Endothelial cell of hepatic sinusoid (primary cell): ENCODE measurements at regions not wholly inside any gene's neighbourhood (a gene's known extent, or its start where the extent isn't known, plus 50 kb on each side); places are given as distances from the start of the nearest gene placed in this dataset.
"Not testable (repeated sequence)": the region's sequence is repeated elsewhere in the genome, so short reads cannot be mapped to it uniquely, and the experiment has no call there.

ENCODE experiments used
- in situ Hi-C: cut with HindIII; loops from 2 replicates; pipeline ENCODE4 v1.10.0; 2017; ENCODE audit warnings: low sequenced_read_pairs

GRCh38 chr18:60067426-60068210 lies 167.8 kb downstream of the PMAIP1 start:
- in situ Hi-C loops, result no loop called here

DNA sequence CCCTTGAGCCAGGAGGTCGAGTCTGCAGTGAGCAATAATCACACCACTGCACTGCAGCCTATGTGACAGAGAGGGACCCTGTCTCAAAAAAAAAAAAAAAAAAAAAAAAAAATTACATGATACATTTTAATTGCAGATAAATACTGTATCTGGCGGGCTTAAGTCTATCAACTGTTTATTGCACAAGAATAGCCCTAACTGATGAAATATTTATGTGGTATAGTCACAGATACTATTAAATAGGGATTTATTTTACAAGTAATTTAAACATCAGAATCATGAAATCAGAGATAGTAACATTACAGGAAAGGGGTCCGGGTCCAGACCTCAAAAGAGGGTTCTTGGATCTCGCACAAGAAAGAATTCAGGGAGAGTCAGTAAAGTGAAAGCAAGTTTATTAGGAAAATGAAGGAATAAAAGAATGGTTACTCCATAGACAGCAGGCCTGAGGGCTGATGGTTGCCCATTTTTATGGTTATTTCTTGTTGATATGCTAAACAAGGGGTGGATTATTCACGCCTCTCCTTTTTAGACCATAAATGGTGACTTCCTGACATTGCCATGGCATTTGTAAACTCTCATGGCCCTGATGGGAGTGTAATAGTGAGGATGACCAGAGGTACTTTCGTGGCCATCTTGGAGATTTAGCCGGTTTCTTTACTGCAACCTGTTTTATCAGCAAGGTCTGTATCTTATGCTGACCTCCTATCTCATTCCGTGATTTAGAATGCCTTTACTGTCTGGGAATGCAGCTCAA lies 166.6 kb downstream of the PMAIP1 start:
- in situ Hi-C loops, result no loop called here

DNA sequence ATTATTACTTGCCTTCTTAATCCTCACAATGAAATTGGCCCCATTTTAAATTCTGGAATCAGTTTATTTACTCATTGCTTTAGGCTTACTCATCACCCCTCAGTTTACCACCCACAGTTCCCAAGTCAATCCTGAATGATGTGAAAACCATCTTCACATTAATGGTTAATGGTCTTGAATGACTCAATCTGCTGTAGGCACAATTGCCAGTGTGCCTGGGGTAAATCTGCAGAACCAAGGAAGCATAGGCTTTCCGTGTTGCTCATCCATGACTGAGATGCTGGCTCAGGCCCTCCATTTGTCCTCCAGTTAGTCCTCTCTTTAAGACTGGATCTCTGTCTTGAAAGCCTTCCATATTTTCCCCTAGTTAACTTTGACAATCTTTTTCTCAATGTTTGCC lies 164.5 kb downstream of the PMAIP1 start:
- in situ Hi-C loops, result no loop called here

DNA sequence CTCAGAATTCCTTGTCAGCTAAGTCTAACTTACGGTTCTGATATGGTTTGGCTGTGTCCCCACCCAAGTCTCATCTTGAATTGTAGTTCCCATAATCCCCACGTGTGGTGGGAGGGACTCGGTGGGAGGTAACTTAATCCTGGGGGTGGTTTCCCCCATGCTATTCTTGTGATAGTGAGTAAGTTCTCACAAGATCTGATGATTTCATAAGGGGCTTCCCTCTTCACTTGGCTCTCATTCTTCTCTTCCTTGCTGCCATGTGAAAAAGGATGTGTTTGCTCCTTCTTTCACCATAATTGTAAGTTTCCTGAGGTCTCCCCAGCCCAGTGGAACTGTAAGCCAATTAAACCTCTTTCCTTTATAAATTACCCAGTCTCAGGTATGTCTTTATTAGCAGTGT lies 163.0 kb downstream of the PMAIP1 start:
- in situ Hi-C loops, result not testable (repeated sequence)

DNA sequence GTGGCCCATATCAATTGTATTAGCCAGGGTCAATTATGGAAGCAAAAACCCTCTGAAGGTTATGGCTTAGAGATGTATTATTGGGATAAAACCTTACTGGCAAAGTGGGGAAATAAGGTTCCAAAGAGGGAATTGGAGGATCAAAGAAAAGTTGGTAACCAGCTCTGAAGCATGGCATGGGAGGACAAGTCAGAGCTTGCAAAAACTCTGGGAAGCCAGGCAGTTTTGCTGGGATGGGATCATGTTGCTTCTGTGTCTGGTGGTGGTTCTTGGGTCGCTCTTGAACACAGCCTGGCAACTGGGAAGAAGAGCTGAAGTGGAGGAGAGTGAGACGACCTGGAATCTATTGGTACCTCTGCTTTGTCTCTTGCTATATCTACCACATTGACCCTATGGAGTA lies 162.6 kb downstream of the PMAIP1 start:
- in situ Hi-C loops, result no loop called here

DNA sequence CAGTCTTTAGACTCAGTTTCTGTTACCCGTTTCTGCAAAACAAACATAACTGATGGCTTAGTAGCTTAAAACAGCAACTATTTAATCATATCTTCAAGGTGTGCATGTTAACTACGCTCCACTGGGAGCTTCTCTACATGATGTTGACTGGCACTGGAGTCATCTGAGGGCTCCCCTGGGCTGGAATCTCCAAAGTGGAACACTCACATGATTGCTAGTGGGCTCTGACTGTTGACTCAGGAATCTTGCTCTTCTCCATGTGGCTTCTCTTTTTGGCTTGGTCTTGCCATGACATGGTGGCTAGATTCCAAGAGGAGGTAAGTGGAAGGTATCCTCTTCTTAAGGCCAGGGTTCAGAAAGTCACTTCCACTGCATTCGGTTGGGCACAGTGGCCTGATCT lies 160.8 kb downstream of the PMAIP1 start:
- in situ Hi-C loops, result no loop called here

DNA sequence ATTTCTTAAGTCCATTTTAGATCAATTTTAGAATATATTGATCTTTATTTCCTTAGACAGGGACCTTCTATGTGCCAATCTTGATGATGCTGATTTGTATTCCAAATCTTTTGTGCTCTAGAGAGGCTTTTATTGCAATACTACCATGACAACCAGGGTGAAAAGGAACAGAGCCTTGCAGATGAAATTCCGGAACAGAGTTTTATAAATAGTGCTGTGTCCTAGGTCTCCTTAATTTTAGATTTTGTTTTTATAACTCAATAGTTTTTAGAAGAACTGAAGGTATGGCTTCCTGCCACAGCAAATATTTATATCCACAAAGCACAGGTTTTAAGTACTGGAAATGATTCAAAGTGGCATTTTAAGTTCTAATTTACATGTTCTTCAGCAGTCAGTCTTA lies 160.2 kb downstream of the PMAIP1 start:
- in situ Hi-C loops, result no loop called here

DNA sequence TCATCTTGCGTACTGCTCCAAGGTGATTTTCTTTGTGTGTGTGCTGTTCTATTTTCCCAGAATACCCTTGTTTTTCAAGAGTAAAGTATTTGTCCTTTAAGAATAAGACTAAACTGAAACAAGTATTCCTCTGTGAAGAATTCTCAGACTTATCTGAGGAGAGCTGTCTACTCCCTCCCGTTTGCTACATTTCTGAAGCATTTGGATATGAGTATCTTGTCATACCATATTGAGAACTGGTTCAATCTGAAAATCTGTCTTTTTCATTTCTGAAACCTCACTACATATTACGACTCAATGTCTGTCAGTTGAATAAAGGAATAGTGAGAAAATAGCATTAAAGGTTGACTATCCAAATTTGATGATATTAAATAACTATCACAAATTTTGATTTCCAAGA lies 159.4 kb downstream of the PMAIP1 start:
- in situ Hi-C loops, result no loop called here

DNA sequence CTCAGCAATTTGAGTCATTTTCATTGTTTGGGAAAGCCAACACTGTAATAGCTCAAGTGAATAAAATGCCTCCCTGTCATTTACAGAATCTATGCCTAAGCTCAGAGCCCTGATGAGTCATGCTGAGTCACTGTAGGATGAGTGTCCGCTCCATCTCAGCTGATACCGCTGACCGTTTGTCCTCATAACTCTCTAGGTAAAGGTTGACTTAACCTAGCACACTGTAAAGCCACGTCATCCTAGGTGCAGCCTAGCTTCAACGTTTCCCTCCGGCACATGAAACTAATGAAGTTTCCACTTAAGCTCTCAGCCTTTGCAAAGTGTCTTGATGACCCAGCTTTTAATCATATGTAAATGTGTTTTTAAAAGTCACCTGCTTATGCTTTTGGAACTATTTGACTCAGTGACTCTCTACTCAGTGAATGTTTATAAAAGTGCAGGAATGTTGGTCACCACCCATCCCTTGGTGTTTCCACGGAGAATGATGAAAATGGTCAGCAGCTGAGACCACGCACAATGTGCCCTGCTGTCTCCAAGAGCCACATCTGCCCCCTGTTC lies 154.0 kb downstream of the PMAIP1 start:
- in situ Hi-C loops, result no loop called here

- in situ Hi-C loops, result no loop called here
These were observed 151.0 kb downstream of the PMAIP1 start for GRCh38 chr18:60050821-60051220.

GRCh38 chr18:60049172-60049571 lies 149.4 kb downstream of the PMAIP1 start:
- in situ Hi-C loops, result no loop called here

DNA sequence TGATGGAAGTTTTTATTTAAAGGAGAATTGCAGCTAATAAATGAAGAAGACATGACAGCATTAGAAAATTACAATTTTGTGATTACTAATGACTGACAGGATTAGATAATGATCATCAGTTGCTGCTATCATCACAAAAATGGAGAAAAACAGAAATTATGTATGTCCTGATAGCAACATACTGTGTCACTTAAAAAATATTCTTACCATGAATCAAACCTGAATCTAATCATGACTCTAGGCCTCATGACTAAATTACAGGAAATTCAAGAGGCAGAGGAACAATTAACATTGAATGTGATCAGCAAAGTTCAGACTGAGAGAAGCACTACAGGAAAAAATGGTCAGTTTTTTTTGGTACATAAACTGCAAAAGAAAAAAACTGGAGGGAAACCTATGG lies 147.8 kb downstream of the PMAIP1 start:
- in situ Hi-C loops, result no loop called here

DNA sequence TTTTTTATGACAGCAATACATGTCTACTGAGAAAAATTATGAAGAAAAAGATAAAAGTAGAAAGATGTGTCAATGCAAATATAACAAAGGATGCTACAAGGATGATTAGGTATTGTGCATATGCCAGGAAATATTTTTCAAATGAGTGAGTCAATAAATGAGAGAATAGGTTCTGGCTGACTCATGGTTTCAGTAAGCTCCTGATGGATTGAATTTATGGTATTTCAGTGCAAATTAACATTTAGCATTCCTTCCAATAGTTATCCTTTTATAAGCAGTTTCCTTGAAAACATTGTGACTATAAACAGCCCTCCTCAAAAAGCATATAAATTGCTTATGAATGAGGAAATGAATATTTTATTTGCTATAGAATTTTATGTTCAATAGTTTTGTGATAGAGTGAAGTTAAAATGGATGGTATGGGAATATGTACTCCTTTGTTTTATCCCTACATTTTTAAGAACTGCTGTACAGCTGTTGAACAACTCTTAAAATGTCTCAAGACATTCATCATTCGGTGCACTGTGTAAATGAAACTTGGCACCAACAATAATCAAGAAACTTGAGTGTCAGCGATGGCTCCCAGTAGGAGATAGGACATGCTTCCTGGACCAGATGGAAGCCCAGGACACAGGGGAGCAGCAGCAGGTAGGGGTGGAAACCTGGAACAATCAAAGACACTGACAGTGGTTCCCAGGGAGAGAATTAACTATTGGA lies 144.7 kb downstream of the PMAIP1 start:
- in situ Hi-C loops, result no loop called here

GRCh38 chr18:60040971-60041370 lies 141.2 kb downstream of the PMAIP1 start:
- in situ Hi-C loops, result no loop called here

DNA sequence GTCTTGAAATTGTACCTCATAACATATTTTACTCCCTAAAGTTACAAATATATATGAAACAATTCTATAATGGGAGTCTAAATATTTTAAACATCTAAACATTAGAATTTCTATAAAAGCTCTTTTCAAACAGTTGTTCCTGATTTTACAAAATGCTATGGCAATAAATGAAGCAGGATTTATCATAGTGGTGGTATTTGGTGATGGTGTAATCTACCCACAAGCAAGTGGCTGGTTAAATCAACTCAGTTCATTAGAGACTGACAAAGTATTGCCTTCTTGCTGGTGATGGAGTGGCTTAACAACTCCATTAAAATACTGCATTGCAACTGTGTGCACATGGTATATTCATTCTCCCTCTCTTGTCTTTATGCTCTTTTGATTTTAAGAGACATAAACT lies 138.9 kb downstream of the PMAIP1 start:
- in situ Hi-C loops, result no loop called here

- in situ Hi-C loops, result no loop called here
These were observed 127.6 kb downstream of the PMAIP1 start for GRCh38 chr18:60027397-60027796.

DNA sequence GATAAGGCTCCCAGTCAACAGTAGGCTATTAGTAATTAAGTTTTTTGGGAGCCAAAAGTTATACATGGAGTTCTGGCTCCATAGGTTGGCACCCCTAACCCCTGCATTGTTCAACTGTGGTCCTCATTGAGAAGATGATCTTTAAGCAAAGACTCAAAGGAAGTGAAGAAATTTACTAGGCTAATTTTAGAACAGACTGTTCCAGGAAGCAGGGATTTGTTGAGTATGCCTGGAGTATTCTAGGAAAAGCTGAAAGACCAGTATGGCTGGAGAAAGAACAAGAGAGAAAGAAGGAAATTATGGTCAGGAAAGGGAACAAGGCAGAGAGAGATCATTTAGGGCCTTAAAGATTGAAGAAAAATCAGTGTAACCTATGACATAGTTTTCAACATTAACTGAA lies 125.1 kb downstream of the PMAIP1 start:
- in situ Hi-C loops, result no loop called here

GRCh38 chr18:60024345-60024744 lies 124.5 kb downstream of the PMAIP1 start:
- in situ Hi-C loops, result no loop called here

DNA sequence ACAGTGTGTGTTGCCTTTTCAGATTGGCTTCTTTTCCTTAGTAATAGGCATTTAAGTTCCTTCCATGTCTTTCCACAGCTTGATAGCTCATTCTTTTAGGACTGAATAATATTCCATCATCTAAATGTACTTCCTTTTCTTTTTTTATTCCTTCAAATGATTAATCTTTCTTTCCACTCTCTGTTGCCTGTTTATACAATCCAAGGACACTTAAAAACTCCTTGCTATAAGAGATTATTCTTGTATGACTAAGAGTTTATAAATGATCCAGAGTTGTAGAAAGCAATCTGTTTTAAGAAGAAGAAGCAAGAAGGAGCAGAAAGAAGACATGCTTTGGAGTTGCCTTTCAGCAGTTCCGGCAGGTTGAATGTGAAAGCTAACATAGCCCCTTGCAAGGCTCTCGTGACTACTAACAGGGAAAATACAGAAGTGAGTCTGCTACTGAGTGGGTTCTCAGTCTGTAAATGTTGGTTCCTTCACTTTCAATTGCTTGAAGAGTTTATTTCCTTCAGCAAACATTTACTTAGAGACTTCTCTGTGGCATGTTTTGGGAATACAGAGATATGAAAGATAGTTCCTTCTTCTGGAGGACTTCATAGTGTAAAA lies 123.0 kb downstream of the PMAIP1 start:
- in situ Hi-C loops, result no loop called here

DNA sequence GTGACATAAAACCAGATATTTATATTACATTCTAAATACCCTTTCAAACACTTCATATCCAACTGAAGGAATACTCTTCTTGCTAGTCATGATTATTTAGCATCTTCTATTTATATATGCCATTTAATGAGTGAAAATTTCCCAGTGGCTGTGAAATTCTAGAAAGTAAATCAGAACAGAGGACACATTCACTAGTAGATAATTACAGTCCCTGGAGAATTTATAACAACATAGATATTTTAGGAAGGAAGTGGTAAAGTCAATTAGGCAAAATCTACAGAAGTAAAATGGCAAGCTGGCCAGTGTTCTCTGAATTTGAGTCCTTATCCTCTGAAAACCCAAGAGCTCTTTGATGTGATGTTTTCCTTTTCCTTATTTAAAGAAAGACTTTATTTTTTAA lies 121.8 kb downstream of the PMAIP1 start:
- in situ Hi-C loops, result no loop called here
